Suprapubic skin (tissue), 3 donors: ENCODE measurements at regions not wholly inside any gene's neighbourhood (a gene's known extent, or its start where the extent isn't known, plus 50 kb on each side); places are given as distances from the start of the nearest gene placed in this dataset.

Experiments used
- CTCF ChIP-seq, 2 donors: fragments of 200-600 bp in 1 of 2; fragments of 450-650 bp in 1 of 2; sonication (generic) in 1 of 2; IDR thresholded peaks; one replicate each; pipeline ENCODE4 v1.5.1; 2016 to 2019; ENCODE audit warnings: antibody characterized with exemption in 2 of 2, mild to moderate bottlenecking in 1 of 2, moderate library complexity in 1 of 2
- EP300 ChIP-seq: sonication (generic); formaldehyde crosslinking; IDR thresholded peaks from one replicate; pipeline ENCODE4 v1.6.1; 2017; ENCODE audit warnings: antibody characterized with exemption

- TF ChIP-seq CTCF (IDR thresholded peaks at IDR 0.05) (no peak), EP300 (no peak)
Measured at GRCh38 chr1:80842796-80843195, 957.9 kb upstream of the ADGRL2 start.
